Stimulated activated CD4-positive, alpha-beta T cell treated with anti-CD3 and anti-CD28 coated beads, TNF-alpha, amount 100 ng/mL, for 24 hours (primary cell): ENCODE measurements at regions not wholly inside any gene's neighbourhood (a gene's known extent, or its start where the extent isn't known, plus 50 kb on each side); places are given as distances from the start of the nearest gene placed in this dataset.
"Not testable (repeated sequence)": the region's sequence is repeated elsewhere in the genome, so short reads cannot be mapped to it uniquely, and the experiment has no call there.

ENCODE experiments used
- DNase-seq, 3 experiments: peaks; one replicate each; pipeline ENCODE4 v3.0.0-alpha.2; 2020; ENCODE audit warnings: low read depth in 3 of 3

DNA sequence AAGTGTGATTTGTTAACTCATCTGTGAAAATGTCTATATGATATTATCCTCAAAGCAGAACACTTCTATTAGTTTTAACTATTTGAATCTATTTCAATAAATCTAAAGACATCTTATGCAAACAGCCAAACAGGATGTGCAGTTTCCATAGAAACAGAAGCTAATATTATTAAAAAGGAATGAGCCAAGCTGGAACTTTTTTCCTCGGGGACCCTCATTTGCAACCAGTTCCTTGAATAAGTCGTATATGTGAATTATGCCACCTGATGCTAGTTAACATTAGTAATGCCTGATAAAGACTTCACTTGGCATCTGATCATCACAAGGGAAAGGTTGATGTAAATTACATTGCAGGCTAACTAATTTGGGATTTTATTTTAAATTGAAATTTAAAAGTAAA, 216.9 kb upstream of the SMLR1 start:
- no peak for DNase-seq

- DNase-seq, result no peak
These were observed 215.8 kb upstream of the SMLR1 start for GRCh38 chr6:130611366-130611765.

DNA sequence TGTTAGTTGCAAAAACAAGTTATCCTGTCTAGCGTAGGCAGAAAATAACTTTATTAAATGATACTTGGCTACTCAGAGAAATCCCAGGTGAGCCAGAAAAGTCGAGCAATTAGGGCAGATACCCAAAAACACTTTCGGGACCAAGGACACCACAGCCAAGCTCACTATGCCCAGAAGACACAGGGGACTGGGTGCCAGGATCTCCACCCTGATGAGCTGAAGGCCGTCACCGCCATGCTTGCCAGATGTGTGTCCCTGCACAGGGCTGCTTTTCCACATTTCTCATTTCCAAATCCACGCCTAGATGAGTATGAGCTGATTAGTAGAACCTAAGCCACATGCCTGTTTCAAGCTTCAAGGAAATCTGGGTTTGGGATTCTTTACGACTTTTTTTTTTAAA, 214.0 kb upstream of the SMLR1 start:
- no peak for DNase-seq

DNA sequence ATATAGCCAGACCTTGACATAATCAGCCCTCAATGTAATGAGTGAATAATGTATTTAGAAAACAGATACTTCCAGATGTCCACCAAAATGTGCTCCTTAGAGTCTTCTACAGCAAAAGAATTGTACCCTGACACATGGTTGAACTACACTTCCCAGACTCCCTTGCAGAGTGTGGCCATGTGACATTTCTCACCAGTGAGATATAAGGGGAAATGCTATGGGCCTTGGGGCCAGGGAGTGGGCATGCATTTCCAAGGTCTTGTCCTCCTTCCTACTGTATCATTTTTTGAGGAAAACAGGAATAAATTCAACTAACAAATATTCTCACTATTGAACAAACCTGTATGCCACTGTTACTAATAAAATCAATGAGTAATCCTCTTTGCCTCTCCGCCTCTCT, 211.4 kb upstream of the SMLR1 start:
- DNase-seq, result no peak

DNA sequence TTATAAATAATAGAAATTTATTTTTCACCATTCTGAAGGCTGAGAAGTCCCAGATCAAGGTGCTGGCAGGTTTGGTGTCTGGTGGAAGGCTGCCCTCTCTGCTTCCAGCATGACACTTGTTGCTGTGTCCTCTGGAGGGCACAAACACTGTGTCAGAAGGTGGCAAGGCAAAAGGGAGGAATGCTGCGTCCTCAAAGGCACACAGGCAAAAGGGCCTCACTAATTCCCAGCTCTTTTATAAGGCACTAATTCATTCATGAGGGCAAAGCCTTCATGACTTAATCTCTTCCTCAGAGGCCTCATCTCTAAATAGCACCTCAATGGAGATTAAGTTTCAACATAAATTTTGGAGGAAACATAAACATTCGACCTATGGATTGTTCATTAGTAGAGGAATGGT, 209.5 kb upstream of the SMLR1 start:
- no peak for DNase-seq

DNA sequence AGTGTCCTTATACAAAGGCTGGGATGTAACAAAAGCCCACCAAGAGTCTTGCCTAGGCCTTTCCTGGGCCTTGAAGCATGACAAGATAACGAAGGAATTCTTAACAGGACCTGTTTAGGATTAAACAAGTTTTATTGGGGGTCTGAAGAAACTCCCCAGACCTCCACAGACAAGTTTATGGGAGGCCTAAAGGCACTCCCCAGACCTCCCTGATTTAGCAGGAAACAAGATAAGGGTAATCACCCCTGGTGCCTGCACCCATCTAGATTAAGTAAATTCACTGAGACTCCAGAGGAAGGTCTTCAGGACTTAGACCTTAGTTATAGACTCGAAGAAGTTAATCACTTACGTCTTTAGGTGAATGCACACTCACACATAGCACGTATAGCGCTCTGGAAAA, 208.4 kb upstream of the SMLR1 start:
- DNase-seq, result not testable (repeated sequence)

- no peak for DNase-seq
These were observed 206.8 kb upstream of the SMLR1 start for GRCh38 chr6:130620338-130620781.

GRCh38 chr6:130622142-130622541, 205.1 kb upstream of the SMLR1 start:
- no peak for DNase-seq

DNA sequence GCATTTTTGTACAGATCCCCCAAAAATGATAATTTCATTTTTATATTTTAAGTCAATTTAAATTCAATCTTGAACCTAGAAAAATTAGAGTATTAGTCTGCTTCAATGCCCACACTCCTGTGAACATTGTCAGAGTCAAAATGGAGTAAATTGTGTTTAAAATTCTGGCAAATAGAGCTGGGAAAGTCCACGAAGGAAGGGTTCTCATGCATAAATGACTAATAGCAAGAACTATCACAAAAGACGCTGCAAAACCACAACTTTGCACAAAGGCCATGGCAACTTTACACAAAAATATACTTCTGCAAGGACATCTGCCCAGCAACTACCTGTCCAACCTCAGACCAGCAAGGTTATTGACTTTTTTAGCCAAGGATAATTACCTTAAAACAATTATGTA, 203.2 kb upstream of the SMLR1 start:
- no peak for DNase-seq

GRCh38 chr6:130625825-130626527, 201.2 kb upstream of the SMLR1 start:
- peak in 1 of 3 experiments; percentile 9 for DNase-seq

GRCh38 chr6:130628862-130629261, 198.3 kb upstream of the SMLR1 start:
- no peak for DNase-seq

GRCh38 chr6:130629640-130630039, 197.6 kb upstream of the SMLR1 start:
- DNase-seq, result no peak

GRCh38 chr6:130632277-130632676, 194.9 kb upstream of the SMLR1 start:
- no peak for DNase-seq

GRCh38 chr6:130632897-130633296, 194.3 kb upstream of the SMLR1 start:
- DNase-seq, result no peak

GRCh38 chr6:130643361-130643760, 183.8 kb upstream of the SMLR1 start:
- DNase-seq, result no peak

GRCh38 chr6:130644175-130644574, 183.0 kb upstream of the SMLR1 start:
- no peak for DNase-seq

DNA sequence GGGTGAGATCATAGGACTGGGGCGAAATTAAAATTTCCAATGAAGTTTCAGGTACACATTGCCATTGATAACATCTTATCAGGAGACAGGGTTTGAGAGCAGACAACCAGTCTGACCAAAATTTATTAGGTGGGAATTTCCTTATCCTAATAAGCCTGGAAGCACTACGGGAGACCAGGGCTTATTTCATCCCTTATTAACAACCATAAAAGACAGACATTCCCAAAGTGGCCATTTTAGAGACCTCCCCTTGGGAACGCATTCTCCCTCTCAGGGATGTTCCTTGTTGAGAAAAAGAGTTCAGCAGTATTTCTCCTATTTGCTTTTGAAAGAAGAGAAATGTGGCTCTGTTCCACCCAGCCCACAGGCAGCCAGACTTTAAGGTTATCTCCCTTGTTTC, 182.4 kb upstream of the SMLR1 start:
- DNase-seq, result not testable (repeated sequence)

GRCh38 chr6:130647246-130647645, 180.0 kb upstream of the SMLR1 start:
- no peak for DNase-seq

- no peak for DNase-seq
These were observed 171.6 kb upstream of the SMLR1 start for GRCh38 chr6:130655586-130655985.

DNA sequence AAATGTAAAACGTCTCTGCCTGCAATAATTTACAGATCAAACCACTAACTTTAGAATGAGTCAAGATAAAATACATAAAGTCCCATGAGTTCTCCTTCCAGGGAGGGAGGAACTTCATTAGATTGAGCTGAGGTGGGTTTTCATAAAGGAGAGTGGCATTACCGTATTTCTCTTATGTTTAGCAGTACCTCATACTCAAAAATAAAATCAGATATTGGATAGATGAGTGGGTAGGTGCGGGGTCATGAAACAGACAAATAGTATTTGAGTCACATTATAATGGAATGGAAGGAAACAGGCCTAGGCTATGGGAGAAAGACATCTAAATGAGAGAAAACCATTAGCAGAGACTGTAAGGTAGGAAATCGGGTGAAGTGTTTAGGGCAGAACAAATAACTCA, 166.1 kb upstream of the SMLR1 start:
- no peak for DNase-seq

- no peak for DNase-seq
These were observed 160.4 kb upstream of the SMLR1 start for GRCh38 chr6:130666786-130667185.

GRCh38 chr6:130670142-130670541, 157.1 kb upstream of the SMLR1 start:
- DNase-seq, result no peak

DNA sequence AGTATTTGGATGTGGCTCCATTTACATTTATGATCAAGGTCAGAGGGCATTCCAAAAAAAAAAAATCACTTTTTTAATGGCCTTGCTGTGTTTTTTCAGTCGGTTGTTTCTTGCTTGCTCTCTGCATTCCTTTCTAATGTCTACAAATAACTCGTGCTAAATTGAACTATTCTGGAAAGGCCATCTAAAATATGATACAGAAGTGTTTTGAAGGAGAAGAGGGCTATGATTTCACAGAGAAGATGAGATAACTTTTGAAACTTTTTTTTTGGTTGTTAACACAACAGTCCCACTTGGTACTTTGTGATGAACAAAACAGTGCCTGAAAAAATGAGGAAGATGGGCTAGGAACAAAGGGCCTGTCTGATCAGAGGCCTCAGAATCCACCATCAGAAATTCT, 156.1 kb upstream of the SMLR1 start:
- no peak for DNase-seq

GRCh38 chr6:130671577-130671976, 155.6 kb upstream of the SMLR1 start:
- DNase-seq, result no peak
